Caki2 (cell line): ENCODE measurements at regions not wholly inside any gene's neighbourhood (a gene's known extent, or its start where the extent isn't known, plus 50 kb on each side); places are given as distances from the start of the nearest gene placed in this dataset.
"Not testable (repeated sequence)": the region's sequence is repeated elsewhere in the genome, so short reads cannot be mapped to it uniquely, and the experiment has no call there.

Experiments
- DNase-seq: peaks from one replicate; pipeline ENCODE4 v3.0.0-alpha.2; 2015; ENCODE audit warnings: low read depth
- in situ Hi-C: cut with HindIII; loops from 2 replicates; pipeline ENCODE4 v1.10.0; 2016; ENCODE audit warnings: low sequenced_read_pairs, low pct_unique_long_range_greater_than_20kb, mixed read lengths

DNA sequence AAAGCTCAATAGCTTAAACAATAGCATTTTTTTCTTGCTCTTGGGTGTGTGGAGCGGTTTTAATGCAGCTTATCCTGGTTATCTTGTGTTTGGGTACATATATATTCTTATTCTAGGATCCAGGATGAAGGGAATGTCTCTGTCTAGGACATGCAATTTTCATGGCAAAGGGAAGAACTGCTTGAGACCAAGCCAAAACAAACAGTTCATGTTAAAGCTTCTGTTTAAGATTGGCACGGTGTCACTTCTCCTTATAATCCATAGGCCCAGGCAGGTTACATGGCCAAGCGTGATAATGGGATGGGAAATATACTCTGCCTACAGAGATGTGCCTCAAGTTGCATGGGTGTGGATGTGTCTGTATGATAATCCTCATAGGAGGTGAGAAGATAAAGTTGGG is 177.1 kb upstream of the PGR start:
- in situ Hi-C loops: no loop called here
- no peak for DNase-seq

DNA sequence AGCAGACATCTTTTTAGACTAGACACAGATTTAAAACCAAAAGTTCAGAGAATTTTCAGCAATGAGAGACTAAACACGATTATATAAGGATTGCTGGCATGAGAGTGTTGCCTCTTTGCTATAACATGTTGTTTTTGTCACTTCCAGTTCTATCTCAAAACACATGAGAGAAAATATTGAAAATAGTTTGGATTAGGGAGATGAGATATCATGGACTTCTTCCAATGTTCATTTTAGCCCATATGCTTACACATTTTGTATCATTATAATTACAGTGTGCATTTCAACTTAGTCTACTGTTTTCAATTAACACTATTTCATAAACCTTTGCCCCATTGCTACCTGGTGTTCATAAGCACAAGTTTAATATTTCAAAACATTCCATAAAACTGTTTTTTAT is 175.9 kb upstream of the PGR start:
- DNase-seq: no peak
- in situ Hi-C loops: no loop called here

GRCh38 chr11:101299210-101299609 is 169.6 kb upstream of the PGR start:
- DNase-seq: no peak
- in situ Hi-C loops: no loop called here

DNA sequence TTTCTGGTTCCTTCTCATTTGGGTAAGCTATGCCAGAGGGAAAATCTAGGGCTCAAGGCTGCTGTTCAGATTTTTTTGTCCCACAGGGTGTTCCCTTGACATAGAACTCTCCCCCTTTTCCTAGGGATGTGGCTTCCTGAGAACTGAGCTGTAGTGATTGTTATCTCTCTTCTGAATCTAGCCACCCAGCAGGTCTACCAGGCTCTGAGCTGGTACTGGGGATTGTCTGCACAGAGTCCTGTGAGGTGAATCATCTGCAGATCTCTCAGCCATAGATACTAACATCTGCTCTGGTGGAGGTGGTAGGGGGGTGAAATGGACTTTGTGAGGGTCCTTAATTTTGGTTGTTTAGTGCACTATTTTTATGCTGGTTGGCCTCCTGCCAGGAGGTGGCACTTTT is 167.3 kb upstream of the PGR start:
- in situ Hi-C loops: no loop called here
- no peak for DNase-seq

DNA sequence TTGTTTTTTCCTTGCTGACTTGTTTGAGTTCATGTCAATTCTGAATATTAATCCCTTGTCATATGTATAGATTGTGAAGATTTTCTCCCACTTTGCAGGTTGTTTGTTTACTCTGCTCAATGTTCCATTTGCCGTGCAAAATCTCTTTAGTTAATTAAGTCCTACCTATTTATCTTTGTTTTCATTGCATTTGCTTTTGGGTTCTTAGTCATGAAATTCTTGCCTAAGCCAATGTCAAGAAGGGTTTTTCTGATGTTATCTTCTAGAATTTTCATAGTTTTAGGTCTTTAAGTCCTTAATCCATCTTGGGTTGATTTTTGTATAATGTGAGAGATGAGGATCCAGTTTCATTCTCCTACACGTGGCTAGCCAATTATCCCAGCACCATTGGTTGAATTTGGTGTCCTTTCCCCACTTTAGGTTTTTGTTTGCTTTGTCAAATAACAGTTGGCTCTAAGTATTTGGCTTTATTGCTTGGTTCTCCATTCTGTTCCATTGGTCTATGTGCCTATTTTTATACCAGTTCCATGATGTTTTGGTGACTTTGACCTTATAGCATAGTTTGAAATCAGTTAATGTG is 163.1 kb upstream of the PGR start:
- in situ Hi-C loops: no loop called here
- no peak for DNase-seq

GRCh38 chr11:101291279-101291678 is 161.7 kb upstream of the PGR start:
- in situ Hi-C loops: no loop called here
- no peak for DNase-seq

GRCh38 chr11:101288392-101288791 is 158.8 kb upstream of the PGR start:
- in situ Hi-C loops: no loop called here
- DNase-seq: no peak

DNA sequence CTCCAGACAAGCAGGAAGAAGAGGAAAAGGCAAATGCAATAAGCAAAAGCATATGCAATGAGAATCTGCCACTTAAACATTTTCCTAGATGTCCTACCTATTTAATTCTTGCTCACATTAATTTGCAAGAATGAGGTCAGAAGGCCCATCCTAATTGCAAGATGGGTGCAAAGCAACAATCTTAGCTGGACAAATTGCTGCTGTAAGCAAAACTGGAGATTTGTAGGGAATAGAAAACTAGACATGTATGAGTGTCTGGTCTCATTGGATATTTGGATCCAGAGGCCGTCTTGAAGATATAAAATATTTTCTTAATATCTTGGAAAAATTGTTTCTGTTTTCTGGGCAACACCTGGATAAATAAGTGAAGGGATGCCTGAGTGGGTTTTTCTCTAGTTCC is 150.1 kb upstream of the PGR start:
- in situ Hi-C loops: no loop called here
- DNase-seq: no peak

DNA sequence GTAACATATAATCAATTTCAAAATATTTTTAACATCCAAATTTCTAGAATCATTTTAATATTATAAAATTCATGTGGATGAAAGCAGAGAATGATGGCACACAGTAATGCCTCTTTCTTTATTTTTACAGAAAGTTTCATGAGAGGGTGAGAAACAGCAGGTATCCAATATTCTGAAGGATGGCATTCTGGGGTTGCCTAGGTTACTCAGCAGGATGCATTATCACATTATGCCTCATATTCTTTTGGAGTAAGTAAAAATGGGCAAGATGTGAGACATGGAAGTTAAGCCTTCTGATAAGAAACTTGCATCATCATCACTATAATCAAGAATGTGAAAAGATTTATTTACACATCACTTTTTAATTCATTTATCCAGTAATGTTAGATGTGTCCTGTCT is 148.7 kb upstream of the PGR start:
- no peak for DNase-seq
- in situ Hi-C loops: no loop called here

- in situ Hi-C loops: no loop called here
- DNase-seq: no peak
Observed at GRCh38 chr11:101277036-101277435, 147.4 kb upstream of the PGR start.

DNA sequence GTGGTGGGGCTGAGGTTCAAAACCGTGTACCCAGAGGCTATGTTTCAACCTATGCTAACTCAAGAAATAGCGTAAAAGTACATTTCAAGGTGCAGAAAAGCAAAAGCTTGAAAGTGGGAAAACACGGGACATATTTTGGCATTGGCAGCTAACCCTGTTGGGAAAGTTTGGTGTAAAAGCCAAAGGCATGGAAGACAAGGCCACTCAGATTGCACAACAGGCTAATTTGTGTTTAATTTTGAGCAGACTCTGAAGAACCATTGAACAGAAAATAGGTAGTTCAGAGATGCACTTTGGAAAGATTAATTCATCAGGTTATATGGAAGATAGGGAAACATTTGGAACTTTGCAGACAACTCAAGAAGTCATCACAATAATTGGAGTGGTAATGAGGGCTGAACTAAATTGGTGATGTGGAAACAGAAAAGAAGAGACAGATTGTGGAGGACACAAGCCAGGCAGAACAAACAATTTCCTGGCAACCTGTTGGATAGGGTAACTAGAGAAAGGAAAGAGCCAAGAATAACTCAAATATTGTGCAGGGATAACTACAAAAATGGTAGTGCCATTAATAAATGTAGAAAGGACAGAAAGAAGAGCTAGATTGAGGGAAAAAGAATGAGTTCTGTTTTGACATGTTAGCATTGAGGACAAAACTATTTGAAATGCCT is 140.5 kb upstream of the PGR start:
- DNase-seq: no peak
- in situ Hi-C loops: no loop called here

DNA sequence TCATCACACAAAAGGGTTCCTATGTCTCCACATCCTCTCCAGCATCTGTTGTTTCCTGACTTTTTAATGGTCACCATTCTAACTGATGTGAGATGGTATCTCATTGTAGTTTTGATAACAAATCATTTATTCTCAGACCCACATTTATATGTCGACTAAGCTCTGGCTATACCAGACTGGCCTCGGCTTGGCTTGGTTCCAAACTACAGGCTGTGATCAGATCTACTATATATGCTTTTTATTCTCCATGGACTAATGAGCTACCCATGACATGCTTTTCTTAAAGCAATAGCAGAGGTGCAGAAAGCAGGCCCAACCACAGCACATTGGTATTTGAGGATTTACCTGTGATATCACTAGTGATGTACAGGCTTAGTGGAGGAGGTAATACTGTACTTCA is 139.8 kb upstream of the PGR start:
- in situ Hi-C loops: no loop called here
- DNase-seq: no peak

DNA sequence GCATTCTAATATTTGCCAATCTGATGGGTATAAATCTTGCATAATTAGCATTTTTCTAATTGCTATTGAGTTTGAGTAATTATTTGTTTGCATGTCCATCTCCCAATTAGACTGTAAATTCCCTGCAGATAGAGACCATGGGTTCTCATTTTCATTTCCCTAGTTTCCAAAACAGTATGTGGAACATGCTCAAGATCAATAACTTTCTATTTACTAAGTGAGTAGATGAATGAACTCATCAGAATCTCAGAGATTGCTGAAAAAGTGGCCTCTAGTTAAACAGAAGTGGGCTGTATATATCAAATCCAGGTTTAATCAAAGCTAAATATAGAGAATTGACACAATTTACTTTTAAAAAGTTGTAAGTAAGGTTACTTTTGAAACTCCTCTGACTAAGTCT is 138.0 kb upstream of the PGR start:
- in situ Hi-C loops: no loop called here
- DNase-seq: no peak

- DNase-seq: no peak
- in situ Hi-C loops: no loop called here
Observed at GRCh38 chr11:101264306-101264705, 134.7 kb upstream of the PGR start.

- DNase-seq: no peak
- in situ Hi-C loops: no loop called here
Observed at GRCh38 chr11:101262995-101263394, 133.4 kb upstream of the PGR start.

DNA sequence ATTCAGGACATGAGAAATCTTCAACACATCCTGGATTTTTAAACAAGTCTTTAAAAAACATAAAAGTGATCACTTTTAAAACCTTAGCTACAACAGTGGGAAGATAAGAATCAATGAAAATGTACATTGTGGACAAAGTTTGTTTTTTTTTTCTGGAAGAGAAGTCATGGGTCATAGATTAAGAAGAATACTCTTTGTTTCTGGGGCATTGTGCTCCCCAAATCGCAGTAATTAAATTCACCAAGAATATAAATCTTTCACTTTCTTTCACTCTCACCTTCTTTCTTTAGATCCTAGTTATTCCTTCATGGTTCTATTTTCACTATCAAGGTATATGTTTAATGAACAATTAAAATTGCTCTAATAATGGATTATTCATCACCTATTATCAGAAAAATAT is 132.6 kb upstream of the PGR start:
- no peak for DNase-seq
- in situ Hi-C loops: no loop called here

DNA sequence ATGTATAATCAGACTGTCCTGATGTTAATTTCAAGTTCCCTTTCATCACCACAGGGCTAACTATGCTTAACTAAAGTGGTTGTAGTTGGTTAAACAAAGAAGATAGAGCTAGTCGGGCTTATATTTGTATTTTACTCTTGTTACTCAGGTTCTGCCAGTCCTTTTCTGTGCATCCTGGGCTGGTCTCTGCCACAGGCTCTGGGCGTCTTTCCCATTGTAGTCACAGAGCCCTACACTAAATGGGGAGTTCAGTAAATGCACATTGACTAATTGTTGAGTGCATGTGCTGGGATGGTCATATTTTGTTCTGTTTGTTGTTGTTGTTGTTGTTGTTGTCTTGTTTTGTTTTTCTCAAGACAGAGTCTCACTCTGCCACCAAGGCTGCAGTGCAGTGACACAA is 125.4 kb upstream of the PGR start:
- DNase-seq: no peak
- in situ Hi-C loops: no loop called here

DNA sequence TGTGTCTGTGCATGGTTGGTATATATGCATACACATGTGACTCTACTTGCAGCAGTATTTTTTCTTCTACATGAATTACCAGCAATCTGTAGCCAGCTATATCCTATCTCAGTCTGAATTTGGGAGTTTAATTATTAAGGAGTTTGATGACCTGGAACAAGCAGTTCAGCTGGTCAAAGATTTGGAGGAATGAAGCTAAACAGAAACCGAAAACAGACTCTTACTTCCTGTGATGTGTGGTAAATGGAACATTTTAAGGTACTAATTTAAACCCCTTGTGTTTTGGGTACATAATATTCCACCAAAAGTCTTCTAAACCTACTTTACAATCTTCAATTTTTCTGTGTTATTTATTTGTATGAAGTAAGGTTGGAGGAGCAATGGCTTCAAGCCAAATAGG is 124.4 kb upstream of the PGR start:
- in situ Hi-C loops: no loop called here
- DNase-seq: no peak

DNA sequence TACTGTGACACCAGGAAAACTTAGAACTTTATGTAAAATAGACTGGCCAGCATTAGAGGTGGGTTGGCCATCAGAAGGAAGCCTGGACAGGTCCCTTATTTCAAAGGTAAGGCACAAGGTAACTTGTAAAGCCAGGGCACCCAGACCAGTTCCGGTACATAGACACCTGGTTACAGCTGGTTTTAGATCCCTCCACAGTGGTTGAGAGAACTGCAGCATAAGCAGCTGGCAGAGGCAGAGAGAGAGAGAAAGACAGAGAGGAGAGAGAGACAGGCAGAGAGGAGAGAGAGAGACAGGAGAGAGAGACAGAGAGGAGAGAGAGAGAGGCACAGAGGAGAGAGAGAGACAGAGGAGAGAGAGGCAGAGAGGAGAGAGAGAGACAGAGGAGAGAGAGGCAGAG is 116.0 kb upstream of the PGR start:
- DNase-seq: not testable (repeated sequence)

DNA sequence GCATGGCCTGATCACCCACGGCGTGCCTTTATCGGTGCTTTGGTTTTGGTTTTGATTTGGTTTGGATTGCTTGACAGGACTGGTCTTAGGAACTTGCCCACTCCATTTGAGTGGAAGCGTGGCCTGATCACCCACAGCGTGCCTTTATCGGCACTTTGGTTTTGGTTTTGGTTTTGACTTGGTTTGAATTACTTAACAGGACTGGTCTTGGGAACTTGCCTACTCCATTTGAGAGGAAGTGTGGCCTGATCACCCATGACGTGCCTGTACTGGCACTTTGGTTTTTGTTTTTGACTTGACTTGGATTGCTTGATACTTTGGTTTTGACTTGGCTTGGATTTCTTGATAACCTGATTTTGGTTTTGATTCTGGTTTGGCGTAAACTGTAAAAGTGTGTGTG is 115.5 kb upstream of the PGR start:
- DNase-seq, in situ Hi-C loops: not testable (repeated sequence)

More for the DNA sequence above, 116.0 kb upstream of the PGR start:
- in situ Hi-C loops: not testable (repeated sequence)
